Right lobe of liver (tissue), 6 donors: ENCODE measurements at regions not wholly inside any gene's neighbourhood (a gene's known extent, or its start where the extent isn't known, plus 50 kb on each side); places are given as distances from the start of the nearest gene placed in this dataset.

Source experiments
- ATAC-seq, 4 donors: fragments of 200-7000 bp; cut with Tn5 transposase; one replicate each; pipeline ENCODE4 v1.9.1; 2020; ENCODE audit warnings: mild to moderate bottlenecking in 4 of 4, moderate library complexity in 4 of 4
- DNase-seq, 3 donors: peaks; one replicate each; pipeline ENCODE4 v3.0.0-alpha.2; 2020
- H3K27ac ChIP-seq, 3 donors: fragments of 200-600 bp; one replicate each; pipeline ENCODE4 v1.8.0; 2022
- H3K27me3 ChIP-seq, 2 donors: fragments of 200-600 bp; one replicate each; pipeline ENCODE4 v1.8.0; 2022
- H3K36me3 ChIP-seq, 4 donors: fragments of 200-600 bp; sonication (generic) in 1 of 4; one replicate each; pipeline versions ENCODE4 v1.5.1 to v1.8.0; 2017 to 2022; ENCODE audit warnings: control low read depth in 1 of 4
- H3K4me1 ChIP-seq, 4 donors: fragments of 200-600 bp; sonication (generic) in 1 of 4; one replicate each; pipeline versions ENCODE4 v1.5.1 to v1.8.0; 2017 to 2022; ENCODE audit warnings: control low read depth in 1 of 4
- H3K4me3 ChIP-seq, 3 donors: fragments of 200-600 bp; one replicate each; pipeline ENCODE4 v1.8.0; 2022
- H3K9me3 ChIP-seq, 4 donors: fragments of 200-600 bp; sonication (generic) in 1 of 4; one replicate each; pipeline versions ENCODE4 v1.5.1 to v1.8.0; 2017 to 2022; ENCODE audit warnings: control low read depth in 1 of 4
- POLR2A ChIP-seq: fragments of 450-650 bp; IDR thresholded peaks from one replicate; pipeline ENCODE4 v1.6.1; 2017; ENCODE audit warnings: antibody characterized with exemption, mild to moderate bottlenecking
- WGBS: methylation state at CpG from one replicate; pipeline ENCODE4 v1.1.6; 2018; ENCODE audit warnings: low coverage, low lambda C conversion rate; ENCODE audit not compliant: insufficient coverage; ENCODE audit errors: missing lambda C conversion rate; 5-methylcytosine and 5-hydroxymethylcytosine counted together
- intact Hi-C, 2 donors: fragments of 100-400 bp; cut with DNase I; formaldehyde crosslinking; loops; one replicate each; pipeline versions ENCODE4 v1.11.2 to v1.14.1; 2022
- TF ChIP-seq, protein P1 (sequence below), 4 donors: fragments of 200-600 bp in 3 of 4; fragments of 450-650 bp in 1 of 4; IDR thresholded peaks; one replicate each; pipeline versions ENCODE4 v1.5.1 to v1.8.0; 2016 to 2022; ENCODE audit warnings: antibody characterized with exemption in 4 of 4, mild to moderate bottlenecking in 2 of 4
- donor health status: DM: no; HTN: yes; CAD: no.
- donor health status: DM: no; HTN: no; CAD: no.
- donor health status: DM: no; HTN: no; CAD: no.
- donor health status: DM: no; HTN: yes; CAD: no.
- donor health status: DM: no; HTN: yes; CAD: no.

DNA sequence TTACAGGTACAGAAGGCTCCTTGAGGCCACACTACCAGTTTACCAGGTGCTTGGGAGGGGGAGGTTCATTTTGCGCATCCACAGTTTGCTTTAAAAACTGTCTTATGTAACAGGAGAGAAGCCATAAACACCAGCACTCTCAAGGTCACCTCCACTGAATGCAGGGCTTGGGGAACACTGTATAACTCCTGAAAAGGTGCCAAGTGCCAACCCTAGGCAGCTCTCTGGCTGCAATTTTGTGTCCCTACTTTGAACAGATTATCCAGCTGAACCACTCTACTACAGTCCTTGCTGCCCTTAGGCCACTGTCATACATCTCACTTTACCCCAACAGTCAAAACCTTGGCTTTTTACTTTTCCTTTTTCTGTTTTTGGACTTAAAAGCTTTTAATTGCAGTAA, 507.9 kb downstream of the SMARCA1 start:
- Histone ChIP-seq H3K27ac (no peak overlapping the region), H3K27me3 (no peaks in the 10 kb centered on the region), H3K4me1 (no peaks in the 10 kb centered on the region), H3K4me3 (no peak overlapping the region), H3K36me3 (no peaks in the 10 kb centered on the region), H3K9me3 (no peaks in the 10 kb centered on the region)
- DNase-seq = no peak
- WGBS = 90% methylated on average over 1 of the region's 1 CpG
- intact Hi-C loops = no loop called here
- TF ChIP-seq, protein P1, sequence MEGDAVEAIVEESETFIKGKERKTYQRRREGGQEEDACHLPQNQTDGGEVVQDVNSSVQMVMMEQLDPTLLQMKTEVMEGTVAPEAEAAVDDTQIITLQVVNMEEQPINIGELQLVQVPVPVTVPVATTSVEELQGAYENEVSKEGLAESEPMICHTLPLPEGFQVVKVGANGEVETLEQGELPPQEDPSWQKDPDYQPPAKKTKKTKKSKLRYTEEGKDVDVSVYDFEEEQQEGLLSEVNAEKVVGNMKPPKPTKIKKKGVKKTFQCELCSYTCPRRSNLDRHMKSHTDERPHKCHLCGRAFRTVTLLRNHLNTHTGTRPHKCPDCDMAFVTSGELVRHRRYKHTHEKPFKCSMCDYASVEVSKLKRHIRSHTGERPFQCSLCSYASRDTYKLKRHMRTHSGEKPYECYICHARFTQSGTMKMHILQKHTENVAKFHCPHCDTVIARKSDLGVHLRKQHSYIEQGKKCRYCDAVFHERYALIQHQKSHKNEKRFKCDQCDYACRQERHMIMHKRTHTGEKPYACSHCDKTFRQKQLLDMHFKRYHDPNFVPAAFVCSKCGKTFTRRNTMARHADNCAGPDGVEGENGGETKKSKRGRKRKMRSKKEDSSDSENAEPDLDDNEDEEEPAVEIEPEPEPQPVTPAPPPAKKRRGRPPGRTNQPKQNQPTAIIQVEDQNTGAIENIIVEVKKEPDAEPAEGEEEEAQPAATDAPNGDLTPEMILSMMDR (IDR thresholded peaks at IDR 0.05) = no peak
- no peak for TF ChIP-seq POLR2A
- ATAC-seq = no peak

- Histone ChIP-seq H3K36me3 (no peaks in the 10 kb centered on the region), H3K4me1 (no peaks in the 10 kb centered on the region), H3K9me3 (no peaks in the 10 kb centered on the region), H3K27ac (no peak overlapping the region), H3K4me3 (no peak overlapping the region), H3K27me3 (no peaks in the 10 kb centered on the region)
- ATAC-seq = no peak
- intact Hi-C loops = no loop called here
- no peak for DNase-seq
- no peak for TF ChIP-seq POLR2A
- TF ChIP-seq, protein P1 (IDR thresholded peaks at IDR 0.05) = no peak
- WGBS = 45% methylated on average over 3 of the region's 3 CpGs
These were observed 509.7 kb downstream of the SMARCA1 start for GRCh38 chrX:129013574-129013973.

DNA sequence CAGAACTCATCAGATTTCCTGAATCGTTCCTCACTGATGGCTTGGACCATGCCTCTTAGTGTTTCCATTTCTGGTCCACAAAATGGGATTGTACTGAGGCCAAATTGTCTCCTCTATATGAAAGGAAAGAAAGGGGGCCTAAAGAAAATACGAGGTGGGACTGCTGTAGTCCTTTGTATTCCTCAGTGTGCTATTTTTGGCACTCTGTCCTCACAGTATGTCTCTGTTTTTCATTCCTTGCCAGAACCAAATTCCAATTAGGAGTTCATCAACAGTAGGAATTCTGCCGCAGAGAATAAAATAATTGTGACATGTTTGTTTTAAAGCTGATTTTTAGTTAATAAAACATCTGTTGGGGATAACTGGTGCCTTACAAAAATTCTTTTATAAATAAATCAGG, 515.7 kb downstream of the SMARCA1 start:
- ATAC-seq = no peak
- Histone ChIP-seq H3K9me3 (no peaks in the 10 kb centered on the region), H3K27me3 (no peaks in the 10 kb centered on the region), H3K36me3 (no peaks in the 10 kb centered on the region), H3K4me3 (no peak overlapping the region), H3K27ac (no peak overlapping the region), H3K4me1 (no peaks in the 10 kb centered on the region)
- TF ChIP-seq, protein P1 (IDR thresholded peaks at IDR 0.05) = no peak
- no peak for TF ChIP-seq POLR2A
- DNase-seq = no peak
- WGBS = 54% methylated on average over 3 of the region's 3 CpGs
- intact Hi-C loops = no loop called here

DNA sequence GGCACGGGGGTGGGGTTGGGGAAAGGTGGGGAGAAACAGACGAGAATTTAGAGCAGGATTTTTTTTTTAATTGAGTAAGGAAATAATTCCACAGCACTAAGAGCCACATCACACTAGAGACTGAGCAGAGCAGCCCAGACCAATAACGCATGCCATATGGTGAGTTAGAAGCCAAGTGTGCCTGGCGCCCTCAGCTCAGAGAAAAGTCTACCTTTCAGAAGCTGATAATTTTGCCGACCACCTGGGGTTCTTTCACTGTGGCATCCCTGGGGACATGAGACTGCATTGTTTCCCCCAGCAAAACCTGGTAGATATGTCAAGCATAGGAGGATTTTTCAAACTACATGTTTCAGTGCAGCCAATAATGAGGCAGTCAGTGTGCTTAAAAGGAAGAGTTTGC, 516.8 kb downstream of the SMARCA1 start:
- TF ChIP-seq, protein P1 (IDR thresholded peaks at IDR 0.05) = no peak
- TF ChIP-seq POLR2A = no peak
- no peak for ATAC-seq
- intact Hi-C loops = no loop called here
- Histone ChIP-seq H3K36me3 (no peaks in the 10 kb centered on the region), H3K9me3 (no peaks in the 10 kb centered on the region), H3K27ac (no peak overlapping the region), H3K4me3 (no peak overlapping the region), H3K4me1 (no peaks in the 10 kb centered on the region), H3K27me3 (no peaks in the 10 kb centered on the region)
- no peak for DNase-seq
- 28% methylated on average over 4 of the region's 5 CpGs for WGBS

DNA sequence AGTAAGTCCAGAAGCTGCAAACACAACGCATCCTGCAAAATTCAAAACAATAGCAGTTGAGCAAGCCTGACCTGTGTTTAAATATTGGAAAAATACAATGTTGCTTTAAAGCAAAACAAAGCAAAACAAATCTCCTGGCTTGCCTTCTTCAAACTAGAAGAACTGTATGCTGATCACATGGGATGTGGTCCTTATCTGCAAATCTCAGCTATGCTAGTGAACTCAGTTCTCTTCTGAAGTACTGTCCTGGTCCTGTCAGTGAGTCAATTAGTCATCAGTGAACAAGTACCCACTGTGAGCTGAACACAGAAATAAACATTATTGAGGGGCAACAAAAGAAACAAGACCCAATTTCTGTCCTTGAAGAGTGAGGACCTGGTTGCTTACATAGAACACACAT, 522.5 kb downstream of the SMARCA1 start:
- no peaks in the 10 kb centered on the region for H3K27me3 ChIP-seq
- no peaks in the 10 kb centered on the region for H3K36me3 ChIP-seq
- no peak overlapping the region for H3K27ac ChIP-seq
- DNase-seq (no peak), ATAC-seq (no peak)
- TF ChIP-seq POLR2A = no peak
- TF ChIP-seq, protein P1 (IDR thresholded peaks at IDR 0.05) = no peak
- intact Hi-C loops = no loop called here
- no peaks in the 10 kb centered on the region for H3K9me3 ChIP-seq
- WGBS = 36% methylated on average over 1 of the region's 1 CpG
- no peaks in the 10 kb centered on the region for H3K4me1 ChIP-seq
- H3K4me3 ChIP-seq = no peak overlapping the region
